ENCODE measurements at regions not wholly inside any gene's neighbourhood (a gene's known extent, or its start where the extent isn't known, plus 50 kb on each side); places are given as distances from the start of the nearest gene placed in this dataset.

- H2AFZ ChIP-seq (ENCODE audit: low read depth, low read length) = no peak overlapping the region
- H3K9ac ChIP-seq (replicated peaks; ENCODE audit: extremely low read depth, insufficient read depth, low read length) = no peak overlapping the region
- no peaks in the 10 kb centered on the region for H3K4me1 ChIP-seq (ENCODE audit: control insufficient read depth, extremely low read depth, insufficient read depth, low read length)
- TF ChIP-seq POLR2AphosphoS5 (IDR thresholded peaks at IDR 0.05; ENCODE audit: insufficient read depth, low read depth, low read length) (no peak), MYC (IDR thresholded peaks at IDR 0.05; ENCODE audit: low read depth, low read length) (no peak), EZH2 (IDR thresholded peaks at IDR 0.05; ENCODE audit: borderline replicate concordance, low read depth, low read length, severe bottlenecking) (no peak), MAX (IDR thresholded peaks at IDR 0.05; ENCODE audit: insufficient read depth, insufficient read length) (no peak), FOS (IDR thresholded peaks at IDR 0.05; ENCODE audit: borderline replicate concordance, insufficient read depth, low read length) (no peak), POLR2A (IDR thresholded peaks at IDR 0.05; ENCODE audit: low read depth, low read length) (no peak), GATA2 (IDR thresholded peaks at IDR 0.05; ENCODE audit: insufficient read depth, insufficient read length, low read depth, low read length) (no peak), JUN (IDR thresholded peaks at IDR 0.05; ENCODE audit: borderline replicate concordance, insufficient read depth, insufficient read length, low read depth) (no peak), CTCF (IDR thresholded peaks at IDR 0.05; ENCODE audit: extremely low read depth in 1 of 2, insufficient read depth in 1 of 2, low read depth in 1 of 2, low read length in 2 of 2) (no peak)
- H3K27ac ChIP-seq (ENCODE audit: insufficient read depth, low read depth, low read length) = no peak overlapping the region
- no peak overlapping the region for H3K4me2 ChIP-seq (ENCODE audit: insufficient read depth, low read length)
- no peak overlapping the region for H3K4me3 ChIP-seq (replicated peaks in 1 of 3; ENCODE audit: insufficient read depth in 1 of 3, low read depth in 1 of 3, low read length in 3 of 3)
- ChIA-PET POLR2A (no interaction called here), CTCF (no interaction called here)
- dilution Hi-C loops (cut with MboI; ENCODE audit: extremely low pct_ligation_motif_present, low sequenced_read_pairs) = no loop called here
- intact Hi-C loops (cut with micrococcal nuclease) = no loop called here
- FAIRE-seq (no peak), DNase-seq (ENCODE audit: low read depth, low spot score) (no peak)
- H3K79me2 ChIP-seq (ENCODE audit: control insufficient read depth, insufficient read depth, low read length) = no peaks in the 10 kb centered on the region
- H3K36me3 ChIP-seq (ENCODE audit: control insufficient read depth in 2 of 2, extremely low read depth in 1 of 2, insufficient read depth in 2 of 2, low read length in 2 of 2) = no peaks in the 10 kb centered on the region
- H3K9me3 ChIP-seq (replicated peaks; ENCODE audit: control insufficient read depth, insufficient read depth, low read length) = no peaks in the 10 kb centered on the region
- no peaks in the 10 kb centered on the region for H3K27me3 ChIP-seq (ENCODE audit: control insufficient read depth in 2 of 2, insufficient read depth in 2 of 2, low read length in 2 of 2)
- no peaks in the 10 kb centered on the region for H3K9me1 ChIP-seq (replicated peaks; ENCODE audit: control insufficient read depth, extremely low read depth, insufficient read depth, low read length)
- H4K20me1 ChIP-seq (replicated peaks; ENCODE audit: control insufficient read depth, extremely low read depth, insufficient read depth, low read length) = no peaks in the 10 kb centered on the region
- BruUV-seq (replicated peaks) = no TSS peak
Measured at GRCh38 chr5:116842514-116842961, 267.9 kb upstream of the SEMA6A start.
